Dedifferentiated amniotic fluid mesenchymal stem cell (primary cell): ENCODE measurements at regions not wholly inside any gene's neighbourhood (a gene's known extent, or its start where the extent isn't known, plus 50 kb on each side); places are given as distances from the start of the nearest gene placed in this dataset.

Experiments
- DNase-seq: peaks from one replicate; pipeline ENCODE4 v3.0.0-alpha.2; 2016; ENCODE audit errors: extremely low spot score

DNA sequence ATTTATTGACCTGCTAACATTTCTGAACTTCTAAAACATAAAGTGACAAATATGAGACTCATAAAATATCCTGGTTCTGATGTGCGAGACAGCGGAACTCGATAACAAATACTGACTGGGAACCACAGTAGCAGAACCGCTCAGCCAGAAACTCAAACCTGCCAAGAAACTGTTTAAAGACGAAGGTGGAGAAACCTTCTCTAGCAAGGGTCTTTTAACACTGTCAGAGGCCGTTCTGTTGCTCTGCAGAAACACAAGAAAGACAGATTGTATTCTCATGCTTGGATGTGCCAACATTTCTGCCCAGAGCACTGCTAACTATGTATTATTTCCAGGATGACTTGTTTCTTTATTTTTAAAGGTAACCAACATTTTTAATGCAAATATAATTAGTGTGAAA, 514.8 kb upstream of the ADARB2 start:
- no peak for DNase-seq

DNA sequence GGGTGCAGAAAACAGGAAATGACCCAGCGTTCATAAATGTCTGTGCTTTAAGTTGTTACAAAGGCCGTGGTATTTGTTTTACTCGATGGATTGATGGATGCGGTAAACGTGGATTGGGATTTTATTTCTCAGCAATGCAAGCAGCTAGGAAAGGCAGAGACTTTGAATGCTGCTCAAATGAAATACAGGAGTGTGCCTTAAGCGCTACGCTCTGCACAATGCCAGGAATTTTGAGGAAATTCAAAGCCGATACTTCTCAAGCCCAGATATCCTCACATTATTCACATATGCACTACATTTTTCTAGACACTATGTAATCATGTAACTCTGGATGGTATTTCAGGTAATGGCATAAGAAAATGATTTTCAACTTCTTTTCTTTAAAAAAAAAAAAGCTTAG, 514.3 kb upstream of the ADARB2 start:
- DNase-seq, result no peak

DNA sequence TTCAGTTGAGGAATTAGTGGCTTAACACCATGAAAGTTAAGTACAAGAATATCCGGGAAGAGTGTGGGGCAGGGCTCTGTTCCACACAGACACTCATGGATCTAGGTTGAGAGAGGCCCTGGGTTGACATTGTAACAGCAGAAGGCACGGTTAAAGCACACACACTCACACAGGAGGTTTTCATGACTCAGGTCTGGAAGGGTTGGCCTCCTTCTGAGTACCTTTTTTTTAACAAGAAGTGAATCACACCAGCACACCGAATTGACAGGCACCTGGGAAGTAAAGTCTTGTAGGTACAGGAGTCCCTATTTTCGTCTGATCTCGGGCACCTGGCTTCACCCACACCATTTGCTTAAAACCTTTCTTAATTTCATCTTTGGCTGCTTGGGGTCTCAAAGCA, 509.4 kb upstream of the ADARB2 start:
- no peak for DNase-seq

DNA sequence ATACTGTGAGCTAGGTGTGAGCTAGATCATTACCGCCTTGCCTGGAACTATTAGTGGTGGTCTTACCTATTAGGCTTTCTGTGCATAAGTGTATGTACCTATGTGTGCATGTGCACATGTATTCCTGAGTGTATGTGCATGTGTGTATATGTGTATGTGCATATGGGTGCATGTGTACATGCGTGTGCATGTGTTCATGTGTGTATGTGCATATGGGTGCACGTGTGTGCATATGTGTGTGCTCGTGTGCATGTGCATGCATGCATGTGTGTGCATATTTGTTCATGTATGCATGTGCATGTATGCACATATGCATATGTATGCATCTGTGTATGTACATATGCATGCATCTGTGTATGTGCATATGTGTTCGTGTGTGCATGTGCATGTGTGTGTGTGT, 508.3 kb upstream of the ADARB2 start:
- DNase-seq, result no peak

DNA sequence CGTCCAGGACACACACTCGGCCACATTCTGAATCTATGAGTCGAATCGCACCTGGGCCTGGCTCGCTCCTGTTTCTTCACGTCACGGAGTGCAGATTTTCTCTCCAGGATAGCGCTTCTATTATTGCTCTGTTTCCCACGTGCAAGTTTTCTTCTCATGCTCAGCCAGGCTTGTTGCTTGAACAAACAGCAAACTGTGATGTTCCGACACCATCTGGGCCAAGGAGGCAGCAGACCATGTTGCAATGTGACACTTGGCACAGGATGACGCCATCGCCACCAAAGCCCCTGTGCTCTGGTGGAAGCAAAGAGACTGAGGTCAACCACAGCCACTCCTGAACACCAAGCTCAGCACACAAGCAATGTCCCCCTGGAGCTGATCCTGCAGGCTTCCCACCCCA, 507.1 kb upstream of the ADARB2 start:
- DNase-seq, result no peak

DNA sequence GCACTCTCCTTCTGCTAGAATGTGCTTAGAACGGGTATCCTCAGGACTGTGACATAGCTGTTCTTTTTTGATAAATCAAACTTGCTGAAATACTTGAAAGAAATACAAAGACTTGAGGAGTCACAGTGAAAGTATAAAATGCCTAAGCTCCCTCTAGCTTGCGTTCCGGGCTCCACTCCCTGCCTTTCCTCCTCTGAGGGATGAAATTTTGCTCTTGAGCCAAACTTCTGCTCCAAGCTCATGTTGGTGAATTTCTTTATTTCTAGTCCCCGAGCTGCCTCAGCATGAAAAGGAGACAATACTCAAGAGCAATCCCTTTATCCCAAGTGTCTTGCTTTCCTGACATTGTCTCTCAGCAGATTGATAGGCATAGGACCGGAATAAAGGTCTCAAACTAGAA, 499.6 kb upstream of the ADARB2 start:
- no peak for DNase-seq

DNA sequence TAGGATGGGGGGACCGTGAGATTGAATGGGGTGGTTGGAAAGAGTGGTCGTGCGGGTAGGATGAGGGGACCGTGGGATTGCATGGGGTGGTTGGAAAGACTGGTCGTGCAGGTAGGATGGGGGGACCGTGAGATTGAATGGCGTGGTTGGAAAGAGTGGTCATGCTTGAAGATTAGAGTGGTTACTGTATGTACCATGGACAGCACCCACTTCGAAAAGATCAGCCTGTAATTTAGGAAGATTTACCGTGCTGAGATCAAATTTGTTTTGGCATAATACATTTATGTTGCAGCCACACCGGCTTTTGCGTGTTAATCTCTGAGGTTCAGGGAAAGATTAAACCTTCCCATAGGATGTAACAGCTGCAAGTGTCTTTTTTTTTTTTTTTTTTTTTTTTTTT, 495.2 kb upstream of the ADARB2 start:
- DNase-seq, result no peak

DNA sequence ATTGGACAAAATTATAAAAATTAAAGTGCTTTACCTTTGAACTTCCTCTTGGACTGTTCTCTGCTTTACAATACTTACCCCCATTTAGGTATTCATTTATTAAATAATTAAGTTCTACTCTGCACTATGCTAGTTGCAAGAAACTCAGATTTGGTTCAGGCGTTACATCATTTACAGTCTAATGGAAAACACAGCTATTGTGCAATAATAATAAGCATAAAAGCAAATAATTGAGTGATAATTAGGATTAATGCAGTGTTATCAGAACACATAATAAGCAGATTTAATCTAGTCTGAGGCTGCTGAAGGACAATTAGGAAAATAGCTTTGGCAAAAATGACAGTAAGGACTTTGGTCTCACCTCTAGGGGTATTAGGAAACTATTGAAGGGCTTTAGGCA, 493.2 kb upstream of the ADARB2 start:
- no peak for DNase-seq

DNA sequence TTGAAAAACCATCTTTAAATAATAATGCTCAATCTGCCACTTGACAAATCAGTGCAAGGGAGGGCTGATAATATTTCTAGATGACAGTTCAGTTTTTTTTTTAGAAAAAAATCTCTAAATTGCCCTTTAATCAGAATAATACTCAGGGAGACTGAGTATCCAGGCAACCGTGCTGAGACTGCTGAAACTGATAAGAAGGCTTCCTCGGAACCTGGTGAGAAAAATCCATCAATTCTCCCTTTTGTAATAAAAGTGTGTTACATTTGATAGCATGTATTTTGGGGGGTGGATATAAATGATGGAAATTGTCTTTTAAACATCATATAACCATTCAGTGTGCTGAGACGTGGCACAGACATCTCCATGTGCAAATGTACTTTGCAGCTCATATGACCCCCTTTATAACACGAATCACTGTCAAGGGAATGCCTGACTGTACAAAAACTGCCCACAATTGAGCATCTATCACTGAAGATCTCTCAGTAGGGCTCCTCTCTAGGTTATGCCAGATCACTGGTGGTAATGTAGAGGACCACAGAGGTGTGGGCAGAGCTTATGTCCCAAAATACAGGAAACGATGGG, 491.1 kb upstream of the ADARB2 start:
- no peak for DNase-seq

DNA sequence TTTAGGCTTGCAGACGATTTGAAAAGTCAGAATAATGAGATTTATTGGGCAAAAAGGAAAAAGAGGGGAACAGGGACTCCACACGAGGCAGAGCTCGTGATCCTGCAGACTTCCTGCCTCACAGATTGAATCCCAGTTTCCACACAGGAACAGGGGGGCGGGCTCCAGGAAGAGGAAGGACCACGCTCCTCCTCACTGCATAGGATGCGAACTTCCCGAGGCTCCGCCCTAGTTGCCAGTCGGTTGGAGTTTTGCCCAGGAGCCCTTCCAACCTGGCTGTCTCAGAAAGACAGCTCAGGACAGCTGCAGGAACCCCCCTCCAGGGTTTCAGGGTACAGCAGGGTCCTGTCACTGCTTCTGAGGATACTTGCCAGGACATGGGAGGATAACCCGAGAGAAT, 488.3 kb upstream of the ADARB2 start:
- DNase-seq, result no peak

DNA sequence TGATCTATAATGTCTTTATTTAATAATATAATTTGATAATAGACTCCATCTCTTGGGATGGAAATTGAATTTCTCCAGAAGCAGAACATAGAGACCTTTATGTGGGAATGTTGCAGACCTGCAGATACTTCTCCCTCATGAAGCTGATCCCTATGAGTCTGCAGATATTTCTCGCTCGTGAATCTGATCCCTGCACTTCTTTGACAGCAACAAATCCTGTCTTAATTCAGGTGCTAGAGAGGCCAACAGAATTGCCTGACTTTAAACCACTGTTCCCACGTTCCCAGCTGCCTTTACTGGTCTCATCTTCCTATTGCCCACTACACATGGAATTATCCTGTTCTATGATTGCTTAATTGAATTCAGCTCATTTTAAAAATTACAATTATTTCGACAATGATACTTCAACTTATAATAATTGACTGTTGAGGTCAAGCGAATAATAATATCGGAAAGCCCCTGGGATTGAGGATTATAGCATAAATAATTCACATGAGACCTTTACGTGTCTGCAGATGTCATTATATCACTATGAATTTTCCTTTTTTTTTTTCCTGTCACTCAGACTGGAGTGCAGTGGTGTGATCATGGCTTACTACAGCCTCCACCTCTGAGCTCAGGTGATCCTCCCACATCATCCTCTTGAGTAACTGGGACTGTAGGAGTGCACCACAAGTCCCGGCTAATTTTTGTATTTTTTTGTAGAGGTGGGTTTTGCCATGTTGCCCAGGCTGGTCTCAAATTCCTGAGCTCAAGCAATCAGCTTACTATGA, 486.4 kb upstream of the ADARB2 start:
- no peak for DNase-seq

DNA sequence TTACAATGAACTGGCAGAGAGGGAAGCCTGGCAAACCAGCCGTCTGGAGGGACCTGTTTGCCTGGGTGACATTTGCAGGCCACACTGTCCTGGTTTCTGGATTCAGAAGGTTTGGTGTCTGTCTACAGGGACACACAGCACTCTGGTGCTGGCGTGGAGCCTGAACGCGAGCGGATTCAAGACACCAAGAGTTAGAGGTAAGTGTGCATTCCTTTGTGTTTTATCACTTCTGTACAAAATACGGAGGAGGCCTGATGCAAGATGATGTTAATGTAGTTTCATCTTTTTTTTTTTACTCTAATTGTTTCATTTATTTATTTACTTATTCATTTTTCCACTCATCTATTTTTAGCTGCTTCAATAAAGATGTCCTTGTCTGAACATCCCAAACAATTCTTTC, 485.3 kb upstream of the ADARB2 start:
- no peak for DNase-seq

DNA sequence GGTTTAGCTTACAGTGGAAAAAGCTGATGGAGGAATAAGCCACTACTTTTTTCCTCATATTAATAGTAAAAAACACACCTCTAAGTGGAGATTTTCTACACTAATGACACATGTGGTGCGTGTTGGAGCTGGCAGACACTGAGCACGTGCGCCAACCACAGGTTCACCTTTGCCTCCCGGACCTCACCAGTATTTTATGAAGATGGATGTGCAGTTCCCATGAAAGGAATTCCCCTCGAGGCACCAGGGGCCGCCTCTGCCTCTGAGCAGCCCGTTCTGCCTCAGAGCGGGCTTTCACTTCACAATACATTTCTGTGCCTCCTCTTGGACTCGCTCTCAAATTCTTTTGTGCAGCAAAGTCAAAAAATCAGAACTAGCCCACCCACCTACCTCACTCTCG, 477.5 kb upstream of the ADARB2 start:
- no peak for DNase-seq

DNA sequence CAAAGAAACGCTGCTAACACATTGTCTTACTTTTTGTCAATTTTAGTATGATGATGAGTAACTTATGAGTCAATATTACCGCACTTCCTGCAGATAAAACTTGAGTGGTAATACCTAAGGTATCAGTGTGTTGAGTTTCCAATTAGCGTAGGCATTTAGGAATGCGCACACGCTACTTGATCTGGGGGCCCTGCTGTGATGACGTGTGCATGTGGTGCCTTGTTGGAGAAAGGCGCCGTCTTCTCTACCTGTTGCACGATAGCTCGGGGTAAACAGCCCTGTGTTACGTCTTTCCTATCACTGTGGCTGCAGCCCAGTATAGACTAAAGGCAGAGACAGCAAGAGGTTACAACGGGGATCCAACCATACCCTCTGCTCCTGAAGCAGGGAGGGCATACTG, 476.8 kb upstream of the ADARB2 start:
- DNase-seq, result no peak

DNA sequence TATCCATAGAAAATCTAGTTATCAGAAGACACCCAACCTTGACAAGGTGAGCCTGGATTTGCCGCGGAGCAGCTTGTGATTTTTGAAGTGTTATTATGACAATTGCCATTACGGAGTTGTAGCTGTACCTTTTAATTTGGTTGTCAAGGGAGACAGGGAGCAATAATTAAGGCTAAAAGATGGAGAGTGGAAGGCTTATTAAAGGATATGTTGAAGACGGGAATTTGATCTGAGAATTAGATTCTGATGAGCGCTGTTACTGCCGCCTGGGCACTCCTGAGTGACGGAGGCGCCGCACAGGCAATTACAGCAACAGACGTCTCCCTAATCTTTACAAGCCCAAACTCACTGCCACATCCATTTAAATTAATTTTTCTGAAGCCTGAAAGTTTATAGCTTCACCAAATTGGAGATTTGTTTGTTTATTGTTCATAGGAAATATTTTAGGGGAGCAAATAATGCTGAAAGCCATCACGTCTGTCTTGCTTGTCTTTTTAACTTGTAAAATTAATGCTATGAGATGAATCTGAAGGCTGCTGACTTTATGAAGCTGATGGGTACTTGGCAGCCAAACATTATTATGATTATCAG, 475.0 kb upstream of the ADARB2 start:
- DNase-seq, result no peak

DNA sequence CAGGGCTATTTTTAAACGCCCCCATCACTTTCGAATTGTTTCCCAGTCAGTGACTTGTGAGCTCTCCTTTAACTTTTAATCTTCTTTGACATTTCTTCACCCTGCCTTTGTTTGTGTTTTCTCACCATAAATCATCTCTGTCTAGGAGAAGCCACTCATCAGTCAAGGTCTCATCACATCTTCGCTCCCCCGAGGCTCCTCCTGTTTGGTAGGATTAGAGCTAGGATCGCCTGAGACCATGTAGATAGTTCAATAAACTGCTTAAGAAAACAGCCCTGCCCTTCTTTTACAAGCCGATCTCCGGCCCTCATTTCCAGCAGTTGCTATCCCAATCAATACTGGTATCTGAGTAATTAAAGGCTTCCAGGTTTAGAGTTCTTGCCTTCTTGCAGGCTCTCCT, 472.8 kb upstream of the ADARB2 start:
- DNase-seq, result no peak

DNA sequence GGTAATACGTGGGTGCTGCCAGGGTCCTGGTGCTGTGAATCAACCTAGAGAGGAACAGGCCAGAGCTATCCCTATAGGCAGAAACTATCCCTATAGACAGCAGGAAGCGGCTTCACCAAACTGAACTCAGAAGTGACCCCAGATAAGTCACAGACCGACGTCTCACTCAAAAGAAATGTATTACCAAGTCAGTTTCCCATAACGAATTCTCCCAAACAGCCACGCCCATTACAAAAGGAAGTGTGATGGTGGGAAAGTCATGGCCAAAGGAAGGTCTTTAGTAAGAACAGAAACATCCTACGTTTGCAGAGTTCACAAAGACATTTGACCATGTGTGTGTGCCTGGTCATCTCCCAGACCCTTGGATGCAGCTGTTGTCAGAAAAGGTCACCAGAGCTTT, 470.8 kb upstream of the ADARB2 start:
- DNase-seq, result no peak

DNA sequence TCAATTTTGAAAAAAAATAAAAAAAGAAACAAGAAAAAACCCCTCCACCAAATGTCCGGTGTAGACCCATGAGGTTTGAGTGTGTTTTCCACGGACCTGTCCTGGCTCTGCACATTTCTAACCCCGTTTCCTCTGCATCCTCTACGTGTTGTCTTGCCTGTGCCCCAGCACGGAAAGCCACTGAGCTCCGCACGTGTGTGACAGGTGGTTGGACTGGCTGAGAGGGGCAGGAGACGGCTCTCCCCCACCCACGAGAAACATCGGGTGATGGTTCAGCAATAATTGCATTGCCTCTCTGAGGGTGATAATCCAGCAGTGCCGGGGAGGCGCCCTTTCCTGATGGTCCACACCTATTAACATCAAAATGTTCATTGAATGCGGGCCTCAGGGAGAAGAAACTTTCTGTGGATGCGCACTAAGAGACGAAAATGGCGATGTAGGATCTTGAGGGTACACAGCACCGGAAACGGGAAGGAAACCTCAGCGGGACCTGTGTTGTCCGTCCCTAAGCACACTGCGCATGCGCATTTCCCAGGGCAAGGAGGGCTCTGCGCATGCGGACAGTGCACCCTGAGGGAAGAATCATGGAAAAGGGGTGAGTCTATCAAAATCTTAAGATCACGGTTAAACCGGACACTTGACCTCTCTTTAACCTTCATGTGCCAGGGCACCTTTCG, 470.1 kb upstream of the ADARB2 start:
- no peak for DNase-seq

DNA sequence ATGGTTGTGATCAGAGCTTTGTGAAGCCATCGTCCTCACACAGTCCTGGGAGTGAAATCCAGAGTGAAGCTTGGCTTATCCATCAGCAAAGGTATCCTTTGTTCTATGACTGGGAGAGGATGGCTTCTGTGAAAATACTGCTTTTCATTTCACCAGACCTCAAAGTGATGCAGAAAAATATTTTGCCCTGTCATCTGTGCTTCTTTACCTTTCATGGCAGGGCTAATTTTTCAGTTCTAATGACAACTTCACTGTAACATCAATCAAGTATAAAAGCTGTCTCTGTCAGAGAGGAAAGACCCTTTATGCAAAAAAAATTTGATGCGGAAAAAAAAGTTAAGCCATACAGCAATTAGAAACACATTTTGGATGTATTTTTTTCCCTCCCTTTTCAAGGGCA, 468.1 kb upstream of the ADARB2 start:
- DNase-seq, result no peak

DNA sequence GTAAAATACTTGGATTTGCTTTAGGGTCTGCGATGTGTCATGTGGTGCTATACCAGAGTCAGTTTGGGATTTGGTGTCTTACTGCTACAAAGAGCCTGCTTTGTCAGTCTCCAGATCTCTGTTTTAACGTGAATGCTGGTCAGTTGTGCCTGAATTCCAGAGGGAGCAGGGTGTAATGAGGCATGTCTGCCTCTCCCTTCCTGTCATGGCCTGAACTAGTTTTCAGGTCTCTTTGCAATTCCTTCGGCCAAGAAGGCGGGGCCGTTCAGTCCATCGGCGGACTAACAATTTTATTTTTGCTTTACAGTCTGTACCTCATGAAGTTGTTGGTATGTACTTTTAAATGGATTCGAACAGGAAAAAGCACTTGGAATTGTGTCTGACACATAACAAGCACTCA, 465.1 kb upstream of the ADARB2 start:
- no peak for DNase-seq

DNA sequence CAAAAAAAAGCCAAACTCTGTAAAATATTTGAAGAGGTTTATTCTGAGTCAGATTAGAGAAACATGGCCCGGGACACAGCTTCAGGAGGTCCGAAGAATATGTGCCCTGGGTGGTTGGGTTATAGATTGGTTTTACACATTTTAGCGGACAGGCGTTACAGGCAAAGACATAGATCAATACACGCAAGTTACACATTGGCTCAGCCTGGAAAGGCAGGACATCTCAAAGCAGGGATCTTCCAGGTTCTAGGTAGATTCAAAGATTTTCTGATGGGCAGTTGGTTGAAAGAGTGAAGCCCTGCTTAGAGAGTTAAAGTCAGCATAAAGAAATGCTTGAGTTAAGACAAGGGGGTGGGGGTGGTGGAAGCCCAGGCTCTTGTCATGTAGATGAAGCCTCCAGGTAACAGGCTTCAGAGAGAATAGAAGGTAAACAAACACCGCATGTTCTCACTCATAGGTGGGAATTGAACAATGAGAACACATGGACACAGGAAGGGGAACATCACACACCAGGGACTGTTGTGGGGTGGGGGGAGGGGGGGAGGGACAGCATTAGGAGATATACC, 464.3 kb upstream of the ADARB2 start:
- DNase-seq, result no peak

DNA sequence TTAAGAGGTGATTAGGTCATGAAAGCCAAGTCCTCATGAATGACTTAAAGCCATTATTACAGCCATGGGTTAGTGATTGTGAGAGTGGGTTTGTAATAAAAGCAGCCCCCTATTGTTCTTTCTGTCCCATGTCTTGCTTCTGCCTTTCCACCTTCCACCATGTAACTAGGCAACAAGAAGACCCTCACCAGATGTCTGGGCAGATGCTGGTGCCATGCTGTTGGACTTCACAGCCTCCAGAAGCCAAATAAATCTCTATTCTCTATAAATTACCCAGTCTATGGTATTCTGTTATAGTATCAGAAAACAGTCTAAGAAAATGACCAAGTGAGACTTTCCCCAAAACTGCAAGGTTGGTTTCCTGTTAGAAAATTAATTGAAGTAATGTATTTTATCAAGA, 460.3 kb upstream of the ADARB2 start:
- DNase-seq, result no peak

DNA sequence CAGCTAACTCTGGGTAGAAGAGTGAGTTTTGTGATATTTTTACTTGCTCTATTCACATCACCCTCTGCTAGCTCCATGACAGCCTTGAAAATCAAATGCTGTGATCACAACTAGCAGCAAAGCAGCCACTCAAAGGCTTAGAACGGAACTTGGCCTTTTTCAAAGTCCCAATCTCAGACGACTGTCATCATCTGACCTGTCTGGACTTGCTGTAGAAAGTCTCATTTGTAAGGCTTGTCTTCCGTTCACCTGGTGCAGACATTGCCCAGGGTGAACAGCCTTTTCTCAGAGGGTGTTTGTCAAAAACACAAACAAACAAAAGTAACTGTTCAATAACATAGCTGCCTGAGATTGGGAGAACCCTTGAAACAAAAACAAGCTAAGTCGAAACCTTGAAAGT, 458.9 kb upstream of the ADARB2 start:
- DNase-seq, result no peak
